NCI-H187 (cell line): ENCODE measurements at regions not wholly inside any gene's neighbourhood (a gene's known extent, or its start where the extent isn't known, plus 50 kb on each side); places are given as distances from the start of the nearest gene placed in this dataset.
"Not testable (repeated sequence)": the region's sequence is repeated elsewhere in the genome, so short reads cannot be mapped to it uniquely, and the experiment has no call there.

Experiments
- DNase-seq, 2 experiments: peaks; one replicate each; lab custom pipeline; 2025; lab: John Stamatoyannopoulos, UW

- DNase-seq: no peak
These were observed 560.8 kb downstream of the POM121L12 start for GRCh38 chr7:53596230-53596629.

GRCh38 chr7:53600296-53600695 lies 564.9 kb downstream of the POM121L12 start:
- no peak for DNase-seq

- no peak for DNase-seq
These were observed 567.5 kb downstream of the POM121L12 start for GRCh38 chr7:53602817-53603418.

GRCh38 chr7:53603461-53603860 lies 568.0 kb downstream of the POM121L12 start:
- no peak for DNase-seq

GRCh38 chr7:53604201-53604600 lies 568.8 kb downstream of the POM121L12 start:
- no peak for DNase-seq

GRCh38 chr7:53607961-53608360 lies 572.5 kb downstream of the POM121L12 start:
- no peak for DNase-seq

GRCh38 chr7:53609185-53609584 lies 573.8 kb downstream of the POM121L12 start:
- DNase-seq: no peak

- DNase-seq: no peak
These were observed 575.6 kb downstream of the POM121L12 start for GRCh38 chr7:53611043-53611442.

GRCh38 chr7:53624356-53624755 lies 588.9 kb downstream of the POM121L12 start:
- no peak for DNase-seq

- no peak for DNase-seq
These were observed 593.3 kb downstream of the POM121L12 start for GRCh38 chr7:53628775-53629174.

GRCh38 chr7:53635251-53635650 lies 599.8 kb downstream of the POM121L12 start:
- DNase-seq: not testable (repeated sequence)

- no peak for DNase-seq
These were observed 603.1 kb downstream of the POM121L12 start for GRCh38 chr7:53638517-53638916.

- DNase-seq: no peak
These were observed 605.7 kb downstream of the POM121L12 start for GRCh38 chr7:53641091-53641490.

- no peak for DNase-seq
These were observed 606.9 kb downstream of the POM121L12 start for GRCh38 chr7:53642361-53642760.

GRCh38 chr7:53642866-53643265 lies 607.4 kb downstream of the POM121L12 start:
- DNase-seq: no peak

- DNase-seq: no peak
These were observed 621.4 kb downstream of the POM121L12 start for GRCh38 chr7:53656881-53657280.

GRCh38 chr7:53657586-53657985 lies 622.2 kb downstream of the POM121L12 start:
- no peak for DNase-seq

GRCh38 chr7:53658951-53659350 lies 623.5 kb downstream of the POM121L12 start:
- no peak for DNase-seq

- DNase-seq: no peak
These were observed 626.3 kb downstream of the POM121L12 start for GRCh38 chr7:53661645-53662217.

- DNase-seq: no peak
These were observed 637.2 kb downstream of the POM121L12 start for GRCh38 chr7:53672681-53673080.

- no peak for DNase-seq
These were observed 640.4 kb downstream of the POM121L12 start for GRCh38 chr7:53675835-53676234.

GRCh38 chr7:53684693-53685092 lies 649.3 kb downstream of the POM121L12 start:
- no peak for DNase-seq

GRCh38 chr7:53690411-53690810 lies 655.0 kb downstream of the POM121L12 start:
- DNase-seq: no peak

GRCh38 chr7:53697913-53698312 lies 662.5 kb downstream of the POM121L12 start:
- no peak for DNase-seq
